Right atrium auricular region (tissue), 2 donors: ENCODE measurements at regions not wholly inside any gene's neighbourhood (a gene's known extent, or its start where the extent isn't known, plus 50 kb on each side); places are given as distances from the start of the nearest gene placed in this dataset.

ENCODE experiments used
- DNase-seq: peaks from one replicate; pipeline ENCODE4 v3.0.0-alpha.2; 2019; ENCODE audit warnings: low spot score
- H3K27ac ChIP-seq, 2 donors: fragments of 200-600 bp; sonication (generic); 1 replicate in 1 of 2; 2 replicates in 1 of 2; pipeline ENCODE4 v1.5.1; 2016 to 2019
- H3K27me3 ChIP-seq, 2 donors: fragments of 200-600 bp; sonication (generic); one replicate each; pipeline versions ENCODE4 v1.5.1 to v1.6.0; 2017 to 2019
- H3K36me3 ChIP-seq: fragments of 200-600 bp; sonication (generic); one replicate; pipeline ENCODE4 v1.5.1; 2016
- H3K4me1 ChIP-seq, 2 donors: fragments of 200-600 bp; sonication (generic); one replicate each; pipeline versions ENCODE4 v1.5.1 to v1.6.0; 2017 to 2019
- H3K4me3 ChIP-seq, 2 donors: fragments of 200-600 bp; sonication (generic); 1 replicate in 1 of 2; 2 replicates in 1 of 2; pipeline ENCODE4 v1.5.1; 2017 to 2019; ENCODE audit warnings: mild to moderate bottlenecking in 1 of 2, moderate library complexity in 1 of 2
- H3K9me3 ChIP-seq, 2 donors: fragments of 200-600 bp; sonication (generic); one replicate each; pipeline ENCODE4 v1.5.1; 2019
- CTCF ChIP-seq, 2 donors: fragments of 200-600 bp; sonication (generic); IDR thresholded peaks; one replicate each; pipeline ENCODE4 v1.5.1; 2019; ENCODE audit warnings: antibody characterized with exemption in 2 of 2

- Histone ChIP-seq H3K36me3 (no peaks in the 10 kb centered on the region), H3K4me1 (no peaks in the 10 kb centered on the region), H3K27ac (no peak overlapping the region), H3K4me3 (no peak overlapping the region), H3K27me3 (no peaks in the 10 kb centered on the region), H3K9me3 (no peaks in the 10 kb centered on the region)
- no peak for TF ChIP-seq CTCF (IDR thresholded peaks at IDR 0.05)
- DNase-seq: no peak
Observed at GRCh38 chr18:28408528-28408927, 231.6 kb upstream of the CDH2 start.

GRCh38 chr18:28407681-28408080, 230.8 kb upstream of the CDH2 start:
- H3K27ac ChIP-seq: no peak overlapping the region
- no peaks in the 10 kb centered on the region for H3K27me3 ChIP-seq
- H3K4me3 ChIP-seq: no peak overlapping the region
- no peaks in the 10 kb centered on the region for H3K9me3 ChIP-seq
- H3K36me3 ChIP-seq: no peaks in the 10 kb centered on the region
- no peak for TF ChIP-seq CTCF (IDR thresholded peaks at IDR 0.05)
- H3K4me1 ChIP-seq: no peaks in the 10 kb centered on the region
- DNase-seq: no peak

DNA sequence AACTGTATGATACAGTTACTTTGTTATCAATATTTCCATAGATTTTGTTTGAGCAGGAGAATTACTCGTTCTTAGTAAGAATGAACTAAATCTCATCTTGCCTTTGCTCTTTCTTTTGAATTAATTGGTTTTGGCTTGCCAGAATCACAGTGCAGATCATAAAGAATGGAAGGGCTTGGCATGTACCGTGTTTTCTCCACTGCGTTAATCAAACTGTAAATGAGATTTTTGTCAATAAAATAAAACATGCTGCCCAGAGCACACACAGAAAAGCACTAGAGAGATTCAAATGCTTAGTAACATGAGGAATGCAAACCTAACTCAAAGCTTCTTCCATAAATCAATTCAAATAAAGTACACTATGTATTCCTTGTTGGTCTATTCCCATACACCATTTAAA, 229.6 kb upstream of the CDH2 start:
- no peaks in the 10 kb centered on the region for H3K36me3 ChIP-seq
- H3K27me3 ChIP-seq: no peaks in the 10 kb centered on the region
- no peaks in the 10 kb centered on the region for H3K9me3 ChIP-seq
- H3K4me1 ChIP-seq: no peaks in the 10 kb centered on the region
- no peak overlapping the region for H3K4me3 ChIP-seq
- no peak for TF ChIP-seq CTCF (IDR thresholded peaks at IDR 0.05)
- no peak overlapping the region for H3K27ac ChIP-seq
- no peak for DNase-seq

DNA sequence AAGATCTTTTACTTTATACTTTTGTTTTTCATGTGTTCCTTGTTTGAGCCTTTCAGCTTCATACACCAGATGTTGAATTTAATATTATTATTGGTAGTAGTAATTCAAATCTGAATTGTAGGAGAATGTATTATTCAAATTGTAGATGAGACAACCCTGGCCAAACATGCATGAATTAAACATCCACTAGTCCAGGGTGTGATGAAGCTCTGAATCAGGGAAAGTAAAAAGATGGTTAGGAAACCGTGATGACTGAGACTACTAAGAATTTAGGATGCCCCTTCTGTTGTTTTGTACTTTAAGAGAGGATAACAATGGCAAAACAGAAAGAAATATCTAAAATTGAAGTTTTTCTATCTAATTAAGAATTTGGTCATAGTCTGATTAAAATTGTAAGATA, 227.8 kb upstream of the CDH2 start:
- TF ChIP-seq CTCF (IDR thresholded peaks at IDR 0.05): no peak
- Histone ChIP-seq H3K4me1 (no peaks in the 10 kb centered on the region), H3K4me3 (no peak overlapping the region), H3K9me3 (no peaks in the 10 kb centered on the region), H3K27ac (no peak overlapping the region), H3K27me3 (no peaks in the 10 kb centered on the region), H3K36me3 (no peaks in the 10 kb centered on the region)
- no peak for DNase-seq

- Histone ChIP-seq H3K9me3 (no peaks in the 10 kb centered on the region), H3K4me1 (no peaks in the 10 kb centered on the region), H3K4me3 (no peak overlapping the region), H3K27ac (no peak overlapping the region), H3K36me3 (no peaks in the 10 kb centered on the region), H3K27me3 (no peaks in the 10 kb centered on the region)
- TF ChIP-seq CTCF (IDR thresholded peaks at IDR 0.05): no peak
- no peak for DNase-seq
Observed at GRCh38 chr18:28399781-28400362, 222.9 kb upstream of the CDH2 start.

- no peak for DNase-seq
- H3K9me3 ChIP-seq: no peaks in the 10 kb centered on the region
- no peaks in the 10 kb centered on the region for H3K4me1 ChIP-seq
- no peaks in the 10 kb centered on the region for H3K36me3 ChIP-seq
- H3K27ac ChIP-seq: no peak overlapping the region
- TF ChIP-seq CTCF (IDR thresholded peaks at IDR 0.05): no peak
- H3K4me3 ChIP-seq: no peak overlapping the region
- H3K27me3 ChIP-seq: no peaks in the 10 kb centered on the region
Observed at GRCh38 chr18:28398471-28398870, 221.5 kb upstream of the CDH2 start.
